Fibroblast of skin of right biceps (primary cell): ENCODE measurements at regions not wholly inside any gene's neighbourhood (a gene's known extent, or its start where the extent isn't known, plus 50 kb on each side); places are given as distances from the start of the nearest gene placed in this dataset.

Source experiments
- DNase-seq: peaks from one replicate; pipeline ENCODE4 v3.0.0-alpha.2; 2013

DNA sequence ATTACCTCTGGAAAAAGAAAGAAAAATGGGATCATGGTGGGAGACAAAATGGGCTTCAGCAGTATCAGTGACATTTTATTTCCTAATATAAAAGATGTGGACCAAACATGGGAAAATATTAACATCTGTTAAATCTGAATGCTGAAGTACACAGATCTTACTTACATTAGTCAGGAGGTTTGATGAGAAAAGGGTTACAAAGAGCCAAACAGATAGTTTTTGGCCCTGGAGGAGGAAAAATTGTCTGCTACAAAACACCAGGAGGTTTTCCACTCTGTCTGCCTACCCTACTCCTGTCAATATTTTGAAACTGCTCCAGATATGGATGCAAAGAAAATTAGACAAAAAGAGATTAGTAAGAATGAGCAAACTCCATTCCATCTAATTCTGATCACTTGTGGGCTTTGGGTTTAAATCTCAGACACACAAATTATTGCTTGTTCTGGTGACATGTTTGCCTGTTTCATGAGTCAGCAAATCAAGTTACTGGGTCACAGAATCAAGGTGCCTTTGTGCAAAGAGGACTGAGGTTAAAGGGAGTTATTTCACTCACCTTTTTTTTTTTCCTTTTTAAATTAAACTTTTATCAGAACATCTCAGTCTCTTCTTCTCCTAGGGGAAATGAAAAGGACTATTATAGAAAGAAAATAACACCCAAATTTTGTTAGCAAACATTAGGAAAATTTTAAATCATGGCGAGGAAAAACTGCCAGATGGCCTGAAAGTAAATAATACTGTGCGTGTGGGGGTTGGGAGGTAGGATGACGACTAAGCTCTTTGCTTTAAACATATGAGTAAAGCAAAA is 87.0 kb upstream of the SPATS2L start:
- no peak for DNase-seq

DNA sequence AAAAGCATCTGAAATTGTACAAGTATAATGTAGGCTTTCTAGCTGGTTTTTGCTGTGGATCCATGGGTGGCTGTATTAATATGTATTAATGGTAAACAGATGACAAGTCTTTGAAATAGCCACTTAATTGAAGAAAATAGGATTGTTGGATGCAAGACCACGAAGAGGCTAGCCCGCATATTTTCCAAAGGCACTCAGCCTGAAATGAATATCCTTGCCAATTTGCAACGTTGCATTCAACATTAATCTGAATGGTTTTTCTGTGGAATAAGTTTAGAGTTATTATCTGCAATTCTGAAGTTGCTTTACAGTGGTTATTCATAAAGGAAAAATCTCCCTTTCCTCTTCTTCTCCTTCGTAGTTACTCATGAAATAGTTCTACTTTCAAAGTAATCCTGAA is 86.2 kb upstream of the SPATS2L start:
- DNase-seq: peak; percentile 33

DNA sequence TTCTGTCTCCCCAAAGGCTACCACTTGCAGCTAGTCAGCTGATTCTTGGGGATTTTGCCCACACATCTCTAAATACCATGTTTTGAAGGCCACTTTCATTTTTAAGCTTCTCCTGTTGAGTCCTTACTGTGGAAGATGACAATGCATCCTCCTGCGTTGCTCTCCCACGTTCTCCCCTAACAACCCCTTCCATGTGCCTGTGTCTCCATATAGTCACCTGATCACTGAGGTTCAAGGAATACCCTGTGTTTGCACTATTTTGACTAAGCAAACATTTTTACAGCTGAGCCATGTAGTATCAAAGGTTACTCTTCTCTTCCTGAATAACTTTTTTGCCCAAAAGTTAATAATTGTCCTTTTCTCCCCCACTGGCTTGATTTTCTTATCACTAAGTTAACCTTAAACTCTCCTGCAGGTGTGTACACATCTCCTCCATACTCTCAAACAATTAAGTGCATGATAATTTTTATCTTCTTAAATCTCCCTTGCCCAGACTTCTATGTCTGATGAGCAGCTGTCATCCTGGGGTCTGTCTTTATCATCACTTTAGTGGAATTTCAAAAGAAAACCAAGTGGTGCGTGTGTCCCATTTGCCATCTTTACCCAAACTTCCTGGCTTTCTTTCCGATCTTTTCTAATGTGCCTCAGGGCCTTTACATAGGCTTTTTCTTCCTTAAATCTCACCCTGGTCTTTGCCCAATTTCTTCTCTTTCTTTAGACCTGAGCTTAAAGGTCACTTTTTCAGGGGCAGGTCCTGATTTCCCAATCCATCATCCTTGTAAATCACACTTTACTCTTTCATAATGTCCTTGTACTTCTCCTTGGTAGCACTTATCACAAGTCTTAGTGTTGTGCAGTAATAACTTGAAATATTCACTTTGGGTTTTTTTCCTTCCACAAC is 85.2 kb upstream of the SPATS2L start:
- no peak for DNase-seq

DNA sequence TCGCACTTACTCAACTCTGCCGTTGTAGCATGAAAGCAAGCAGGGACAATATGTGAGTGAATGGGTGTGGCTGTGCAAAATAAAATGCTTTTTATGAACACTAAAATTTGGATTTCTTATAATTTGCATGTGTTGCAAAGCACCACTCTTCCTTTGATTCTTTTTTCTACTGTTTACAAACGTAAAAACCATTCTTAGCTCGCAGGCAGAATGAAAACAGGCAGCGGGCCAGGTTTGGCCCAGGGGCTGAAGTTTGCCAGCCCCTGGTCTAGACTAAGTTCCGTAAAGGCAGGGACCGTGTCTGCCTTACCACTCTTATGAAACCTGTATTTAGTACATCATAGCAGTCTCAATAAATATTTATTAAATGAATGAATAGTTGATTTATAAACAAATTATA is 83.7 kb upstream of the SPATS2L start:
- no peak for DNase-seq

DNA sequence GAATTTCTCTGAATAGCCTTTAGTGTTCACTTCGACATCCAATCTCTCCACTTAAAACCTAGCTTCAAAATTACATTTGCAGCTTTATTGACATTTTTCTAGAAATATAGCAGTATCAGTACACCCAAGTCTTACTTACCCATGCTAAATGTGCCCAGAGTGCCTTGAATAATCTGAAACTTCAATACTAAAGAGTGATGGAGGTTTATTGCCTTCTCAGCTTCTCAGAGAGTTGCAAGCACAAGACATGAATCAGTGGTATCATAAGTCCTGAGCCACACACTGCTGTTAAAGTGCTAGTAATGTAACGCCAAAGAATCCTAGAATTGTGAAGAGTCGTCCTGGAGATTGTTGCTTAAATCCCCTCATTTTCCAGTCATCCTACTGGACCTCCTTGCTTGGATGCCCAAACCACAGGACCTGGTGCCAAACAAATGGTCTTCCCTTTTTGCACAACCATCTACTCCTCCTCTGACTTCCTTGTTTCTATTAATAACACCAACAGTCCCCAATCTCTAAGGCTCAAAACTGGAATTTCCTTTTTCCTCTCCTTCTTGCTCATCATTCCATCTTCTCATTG is 83.2 kb upstream of the SPATS2L start:
- DNase-seq: peak; percentile 48

DNA sequence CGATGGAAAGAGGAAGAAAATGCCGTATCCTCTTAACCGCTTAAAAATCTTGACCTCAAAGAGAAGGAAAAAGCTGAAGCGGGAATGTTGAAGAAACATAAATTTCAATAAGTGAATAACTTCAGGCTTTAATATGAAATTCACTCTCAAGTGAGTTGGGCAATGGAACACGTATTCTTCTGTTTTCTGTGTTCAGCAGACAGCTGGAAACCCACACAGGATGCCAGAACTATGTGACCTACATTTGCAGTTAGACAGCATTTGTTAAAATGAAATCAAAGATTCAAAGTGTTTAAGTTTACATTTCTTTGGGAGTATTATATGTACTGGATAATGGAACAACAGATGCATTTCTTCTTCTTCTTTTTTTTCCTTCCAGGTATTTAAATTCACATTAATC is 80.5 kb upstream of the SPATS2L start:
- no peak for DNase-seq

DNA sequence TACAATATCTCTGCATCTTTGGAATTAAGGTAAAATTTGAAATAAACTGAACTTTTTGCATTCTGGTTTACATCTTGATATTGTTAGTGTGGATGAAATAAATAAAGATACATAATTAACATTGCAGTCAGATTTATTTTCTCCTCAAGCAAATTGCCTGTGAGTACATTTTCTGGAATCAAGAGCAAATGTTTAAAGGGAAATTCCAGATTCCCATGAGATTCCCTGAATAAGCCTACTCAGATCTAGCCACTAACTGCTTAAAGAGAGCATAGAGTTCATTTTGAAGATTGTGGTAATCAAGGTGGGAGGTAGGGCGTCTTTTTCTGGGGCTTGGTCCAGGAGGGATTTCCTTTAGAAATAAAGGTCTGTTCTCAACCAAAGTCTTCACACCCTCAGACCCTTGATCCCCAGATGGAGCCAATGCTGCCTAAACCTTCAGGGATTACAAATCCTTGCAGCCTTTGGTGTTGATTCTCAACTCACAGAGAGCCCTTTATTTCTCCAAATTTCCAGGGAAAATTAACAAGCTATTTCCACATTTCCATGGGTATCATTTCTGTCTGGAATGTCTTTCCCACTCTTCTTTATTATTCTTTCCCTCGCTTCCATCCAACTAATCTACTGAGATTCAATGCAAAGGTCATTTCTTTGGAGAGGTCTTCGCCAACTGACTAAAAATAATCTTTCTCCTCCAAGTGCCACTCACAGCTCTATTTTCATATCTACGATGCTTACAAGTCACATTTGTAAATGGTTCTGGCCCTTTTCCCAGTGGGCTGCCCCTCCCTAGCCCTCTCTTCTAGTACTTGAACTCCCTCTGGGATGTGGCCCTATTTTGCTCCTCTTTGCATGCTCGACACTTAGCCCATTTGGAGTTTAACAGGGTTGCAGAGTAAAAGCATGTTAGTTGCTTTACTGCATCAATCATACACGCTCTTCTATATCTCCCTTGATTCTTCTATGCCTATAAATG is 79.8 kb upstream of the SPATS2L start:
- no peak for DNase-seq

DNA sequence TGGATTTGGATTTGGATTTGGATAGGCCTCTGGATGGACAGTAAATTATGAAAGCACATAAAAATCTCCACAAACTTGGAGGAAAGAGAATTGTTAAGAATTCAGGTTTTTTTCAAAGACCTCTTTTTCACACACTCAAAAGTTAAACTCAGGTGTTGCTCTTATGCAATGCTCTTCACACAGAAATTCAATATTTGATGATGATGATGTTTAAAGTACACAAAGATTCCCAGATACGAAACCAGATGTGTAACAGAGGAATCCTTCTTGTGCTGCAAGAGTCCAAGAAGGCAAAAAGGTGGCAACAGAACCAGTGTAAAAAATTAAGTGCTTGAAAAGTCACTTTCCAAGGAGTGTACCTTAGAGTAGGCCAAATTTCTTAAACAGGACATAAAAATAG is 75.8 kb upstream of the SPATS2L start:
- no peak for DNase-seq

DNA sequence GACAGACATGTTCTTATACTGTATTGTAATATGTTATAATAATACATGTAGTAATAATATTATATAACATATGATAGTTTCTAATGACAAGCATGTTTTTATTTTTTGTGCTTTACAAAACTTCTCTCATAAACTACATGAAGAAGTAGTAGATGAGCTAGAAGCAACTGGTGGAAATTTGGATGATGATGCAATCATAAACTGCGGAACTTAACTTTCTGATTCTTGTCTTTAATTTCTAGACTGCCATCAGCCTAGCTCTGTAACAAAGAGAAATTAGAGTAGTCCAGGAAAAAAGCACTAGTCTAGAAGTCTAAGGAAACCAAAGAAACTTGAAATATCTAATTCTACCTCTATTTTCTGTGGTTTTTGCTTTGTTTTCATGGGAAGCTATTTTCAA is 71.0 kb upstream of the SPATS2L start:
- DNase-seq: no peak

DNA sequence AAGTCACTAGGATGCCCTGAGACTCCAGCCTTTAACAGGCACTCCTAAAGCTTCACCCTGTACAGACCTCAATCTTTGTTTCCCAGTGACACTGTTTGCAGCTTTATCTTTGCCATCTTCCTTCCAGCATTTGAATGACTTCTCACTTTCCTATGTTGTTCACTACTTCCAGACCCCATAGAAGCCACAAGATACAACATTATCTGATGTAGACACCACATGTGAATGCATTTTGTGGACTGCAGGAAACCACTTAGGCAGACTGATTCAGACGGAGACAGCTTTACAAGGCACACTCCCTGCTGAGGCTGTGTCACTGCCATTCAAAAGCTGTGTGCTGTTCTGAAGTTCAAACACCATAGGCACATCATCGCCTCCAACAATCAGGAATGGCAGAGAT is 67.3 kb upstream of the SPATS2L start:
- peak; percentile 48 for DNase-seq

DNA sequence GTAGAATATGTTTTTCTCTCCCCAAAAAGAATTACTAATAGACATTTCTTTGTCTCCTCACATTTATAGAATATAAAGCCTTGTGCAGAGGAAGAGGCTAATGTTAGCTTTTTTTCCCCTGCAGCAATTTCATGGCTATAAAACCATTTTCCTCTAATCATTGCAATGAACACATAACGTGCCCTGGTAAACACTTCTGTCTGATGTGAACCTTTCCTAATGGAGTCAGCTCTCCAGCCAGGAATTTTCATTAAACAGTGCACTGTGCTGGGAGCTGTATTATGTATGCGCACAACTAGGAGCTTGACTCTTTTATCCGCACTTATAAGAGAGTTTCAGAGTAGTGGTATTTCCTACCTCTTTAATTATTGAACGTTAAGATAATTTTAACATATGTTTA is 63.9 kb upstream of the SPATS2L start:
- DNase-seq: no peak

DNA sequence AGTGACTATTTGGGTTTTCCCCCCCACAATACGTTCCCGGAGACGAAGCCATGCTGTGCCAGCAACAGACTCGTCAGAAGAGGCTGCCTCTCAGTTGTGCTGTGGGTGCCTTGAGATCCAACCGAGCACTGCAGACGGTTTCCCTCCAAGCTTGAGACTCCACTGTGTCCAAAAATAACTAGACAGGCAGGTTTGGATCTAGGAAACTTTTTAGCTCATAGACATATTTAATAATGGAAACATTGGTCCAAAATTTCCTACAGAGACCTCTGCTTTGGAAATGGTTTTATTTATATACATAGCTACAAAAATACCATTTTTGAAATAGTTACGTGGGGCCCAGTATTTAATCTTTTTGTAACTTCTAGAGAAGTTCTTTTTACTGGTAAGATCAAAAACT is 63.1 kb upstream of the SPATS2L start:
- DNase-seq: no peak

DNA sequence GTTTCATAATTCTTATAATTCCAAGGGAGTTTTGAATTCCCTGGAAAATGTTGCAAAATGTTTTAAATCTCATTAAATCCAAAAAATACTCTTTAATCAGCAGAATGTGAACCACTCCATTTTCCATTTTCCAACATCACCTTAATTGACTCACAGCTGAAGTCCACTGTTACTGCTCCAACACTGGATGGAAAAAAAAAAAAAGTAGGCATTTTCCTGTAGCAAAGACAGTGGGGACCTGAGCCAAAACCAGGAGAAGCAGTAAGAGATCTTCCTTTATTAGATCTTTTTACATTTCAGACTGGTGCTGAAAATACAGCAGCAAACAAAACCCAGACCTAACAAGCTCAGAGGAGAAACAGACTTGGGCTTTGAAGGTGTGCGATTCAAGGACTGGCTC is 62.4 kb upstream of the SPATS2L start:
- no peak for DNase-seq

DNA sequence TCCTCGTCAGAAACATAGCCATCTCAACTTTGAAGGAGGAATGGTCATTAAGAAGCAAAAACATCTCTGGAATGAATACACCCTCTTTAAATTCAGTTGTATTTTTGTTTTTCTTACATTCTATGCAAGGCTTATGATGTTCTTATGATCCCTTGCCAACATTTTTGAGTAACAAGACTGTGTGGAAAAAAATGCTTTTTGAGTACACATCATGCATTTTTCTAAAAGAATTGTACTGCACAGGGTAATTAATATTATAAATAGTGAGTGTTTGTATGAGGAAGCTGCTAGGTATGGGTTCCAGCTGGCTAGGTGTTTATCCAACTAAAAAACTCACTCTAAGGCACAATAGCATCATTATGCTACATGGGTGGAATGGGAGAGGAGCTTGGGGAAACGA is 59.0 kb upstream of the SPATS2L start:
- DNase-seq: peak; percentile 71

DNA sequence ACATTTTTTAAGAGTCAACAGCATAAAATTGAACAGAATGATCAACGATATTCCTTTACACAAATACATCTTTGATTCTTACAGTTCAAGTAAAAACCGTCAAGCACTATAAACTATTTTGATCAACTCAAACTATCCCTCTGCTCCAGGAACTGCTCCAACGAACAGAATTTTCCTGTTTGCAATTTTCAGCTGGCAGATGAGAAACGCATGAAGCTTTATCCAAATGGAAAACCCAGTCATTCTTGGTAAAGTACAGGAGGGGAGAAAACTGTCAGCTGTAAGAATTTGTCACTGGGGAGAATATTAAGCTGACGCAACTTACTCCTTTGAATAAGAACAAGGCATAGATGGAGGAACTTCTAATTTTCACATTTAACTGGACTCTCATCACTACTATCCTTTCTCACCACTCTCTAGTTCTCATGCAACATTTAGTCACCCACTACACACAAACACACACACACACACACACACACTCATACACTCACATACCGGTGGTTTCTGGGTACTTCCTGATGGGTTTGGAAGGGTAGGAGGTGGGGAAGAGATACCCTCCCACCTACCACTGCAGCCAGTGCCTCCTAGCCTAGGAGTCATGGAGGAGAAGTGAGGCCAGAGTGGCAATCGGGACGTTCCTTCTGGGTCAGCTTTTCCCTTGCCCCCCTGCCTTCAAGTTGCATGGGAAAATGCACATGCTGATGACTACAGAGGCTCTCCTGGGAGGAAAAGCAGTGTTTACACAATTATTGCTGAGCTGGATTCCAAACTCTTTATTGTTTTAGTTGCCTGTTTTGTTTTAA is 54.0 kb upstream of the SPATS2L start:
- peak; percentile 83 for DNase-seq

DNA sequence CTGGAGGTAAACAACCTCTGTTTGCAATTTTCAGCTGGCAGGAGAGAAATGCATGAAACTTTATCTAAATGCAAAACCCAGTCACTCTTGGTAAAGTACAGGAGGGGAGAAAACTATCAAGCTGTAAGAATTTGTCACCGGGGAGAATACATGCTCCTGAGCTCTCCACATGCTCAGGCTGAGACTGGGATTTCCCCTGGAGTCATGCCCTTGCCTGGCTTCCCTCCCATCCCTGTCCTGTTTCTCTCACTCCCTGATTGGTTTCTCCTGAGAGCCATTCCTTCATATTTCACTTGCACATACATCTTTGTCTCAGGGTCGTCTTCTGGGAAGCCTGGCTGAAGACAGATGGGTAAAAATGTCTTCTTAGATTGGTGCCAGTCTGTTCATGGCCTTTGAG is 52.9 kb upstream of the SPATS2L start:
- DNase-seq: peak; percentile 31

DNA sequence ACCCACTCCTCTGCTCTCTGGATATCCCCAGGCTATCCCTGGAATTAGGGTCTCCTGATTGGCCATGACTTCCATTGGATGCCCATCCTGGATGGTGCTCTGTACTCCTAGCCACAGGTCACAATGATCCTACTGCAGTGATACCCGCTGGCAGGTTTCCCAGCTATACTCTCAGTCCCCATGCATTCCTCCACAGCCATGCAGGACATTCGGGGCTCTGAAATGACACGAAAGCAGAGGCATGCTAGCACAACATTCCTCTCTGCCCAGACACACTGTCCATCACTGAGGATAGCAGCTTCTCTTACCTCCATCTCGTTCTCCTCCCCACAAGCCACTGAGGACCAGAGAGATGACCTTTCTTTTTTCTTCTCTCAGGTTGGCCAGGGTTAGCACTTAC is 51.7 kb upstream of the SPATS2L start:
- peak; percentile 7 for DNase-seq

DNA sequence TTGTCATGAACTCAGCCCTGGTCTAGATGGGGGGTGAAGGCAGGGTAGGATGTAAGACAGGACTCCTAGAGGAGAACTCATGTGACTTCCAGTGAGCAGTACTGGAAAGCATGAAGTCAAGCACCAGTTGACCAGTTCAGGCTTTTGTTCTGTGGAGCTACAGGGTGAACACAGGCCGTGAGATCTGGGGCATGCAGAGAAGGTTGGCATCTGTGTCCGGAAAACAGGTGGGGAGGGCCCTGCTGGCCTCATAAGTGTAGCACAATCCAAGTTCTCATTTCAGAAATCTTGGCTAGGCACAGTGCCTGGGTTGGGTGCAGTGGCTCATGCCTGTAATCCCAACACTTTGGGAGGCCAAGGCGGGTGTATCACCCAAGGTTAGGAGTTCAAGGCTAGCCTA is 50.9 kb upstream of the SPATS2L start:
- DNase-seq: no peak
